ENCODE measurements at regions not wholly inside any gene's neighbourhood (a gene's known extent, or its start where the extent isn't known, plus 50 kb on each side); places are given as distances from the start of the nearest gene placed in this dataset.
"Not testable (repeated sequence)": the region's sequence is repeated elsewhere in the genome, so short reads cannot be mapped to it uniquely, and the experiment has no call there.

GRCh38 chr17:63294776-63295175 is 151.3 kb downstream of the CYB561 start:
- ChIA-PET POLR2A (no interaction called here), CTCF (interaction anchor here (1.5 kb wide), 1 partner anchor 11 kb away, joined by 3 read pairs; no protein-coding TSS in a partner anchor)
- no peak for DNase-seq (ENCODE audit: low read depth, low spot score)
- H3K4me3 ChIP-seq (ENCODE audit: low read depth, low read length), result no peak overlapping the region
- TF ChIP-seq CTCF (IDR thresholded peaks at IDR 0.05; ENCODE audit: insufficient read depth, low read length, missing control alignments), result no peak

DNA sequence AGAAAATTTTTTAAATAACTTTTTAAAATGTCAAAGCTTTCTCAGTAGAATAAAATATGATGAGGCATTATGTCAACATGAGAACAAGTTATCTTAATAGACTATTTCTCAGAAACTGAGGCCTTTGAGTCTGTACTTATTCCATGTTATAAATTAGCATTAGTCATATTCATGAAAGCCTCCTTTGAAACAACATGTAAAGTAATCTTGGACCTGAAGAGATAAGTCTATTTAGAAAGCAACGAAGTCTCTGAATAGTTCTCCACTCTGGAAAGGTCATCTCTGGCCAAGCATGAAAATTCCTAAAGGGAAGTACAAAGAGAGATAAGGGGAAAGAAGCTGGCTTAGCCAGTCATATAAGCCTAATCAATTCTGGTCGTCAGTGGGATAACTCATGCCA is 150.8 kb downstream of the CYB561 start:
- ChIA-PET CTCF (interaction anchor here (1.5 kb wide), 1 partner anchor 10 kb away, joined by 3 read pairs; no protein-coding TSS in a partner anchor), POLR2A (no interaction called here)
- no peak for TF ChIP-seq CTCF (IDR thresholded peaks at IDR 0.05; ENCODE audit: insufficient read depth, low read length, missing control alignments)
- no peak for DNase-seq (ENCODE audit: low read depth, low spot score)
- H3K4me3 ChIP-seq (ENCODE audit: low read depth, low read length), result no peak overlapping the region

DNA sequence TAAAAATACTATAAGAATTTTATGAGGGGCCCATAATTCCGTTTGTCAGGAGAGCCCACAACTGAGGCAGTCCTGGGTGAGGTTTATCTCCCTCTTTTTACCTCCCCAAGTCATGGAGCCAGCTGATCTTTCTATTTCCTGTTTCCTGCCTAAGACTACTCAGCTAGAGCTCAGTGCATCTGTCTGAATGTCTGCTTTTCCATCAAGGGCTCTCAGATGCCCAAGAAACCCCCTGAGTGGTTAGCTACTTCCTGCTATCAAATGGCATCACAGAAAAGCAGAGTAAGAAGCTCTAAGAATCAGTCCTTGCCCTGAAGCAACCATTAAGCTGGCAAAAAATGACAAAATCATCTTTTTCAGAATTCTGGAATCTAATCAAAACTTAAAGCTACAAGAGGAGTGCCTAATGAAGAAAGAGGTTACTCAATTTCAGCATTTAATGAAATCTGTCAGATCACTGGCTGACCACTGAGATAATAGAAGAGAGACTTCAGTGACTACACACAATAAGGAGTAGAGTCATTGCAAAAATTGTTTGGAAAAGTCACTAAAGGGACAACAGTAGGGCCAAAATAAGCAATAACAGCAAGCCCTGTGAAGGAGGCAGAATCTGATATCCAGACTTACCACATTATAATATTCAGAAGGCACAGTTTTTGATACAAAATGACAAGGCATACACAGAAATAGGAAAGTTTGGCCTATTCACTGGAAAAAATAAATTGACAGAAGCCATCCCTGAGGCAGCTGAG is 150.1 kb downstream of the CYB561 start:
- DNase-seq (ENCODE audit: low read depth, low spot score), result no peak
- no peak overlapping the region for H3K4me3 ChIP-seq (ENCODE audit: low read depth, low read length)
- TF ChIP-seq CTCF (IDR thresholded peaks at IDR 0.05; ENCODE audit: insufficient read depth, low read length, missing control alignments), result no peak
- ChIA-PET CTCF (interaction anchor here (0.7 kb wide), 1 partner anchor 10 kb away, joined by 3 read pairs; no protein-coding TSS in a partner anchor), POLR2A (no interaction called here)

- H3K4me3 ChIP-seq (ENCODE audit: low read depth, low read length); POLR2A ChIA-PET; CTCF ChIA-PET; DNase-seq (ENCODE audit: low read depth, low spot score): not testable (repeated sequence)
Measured at GRCh38 chr17:63298916-63299315, 147.2 kb downstream of the CYB561 start.

GRCh38 chr17:63304704-63305261 is 141.3 kb downstream of the CYB561 start:
- TF ChIP-seq CTCF (IDR thresholded peaks at IDR 0.05; ENCODE audit: insufficient read depth, low read length, missing control alignments), result no peak
- no peak overlapping the region for H3K4me3 ChIP-seq (ENCODE audit: low read depth, low read length)
- POLR2A ChIA-PET, result no interaction called here
- DNase-seq (ENCODE audit: low read depth, low spot score), result no peak
- CTCF ChIA-PET, result interaction anchor here (1.5 kb wide), 1 partner anchor 10 kb away, joined by 3 read pairs; no protein-coding TSS in a partner anchor

DNA sequence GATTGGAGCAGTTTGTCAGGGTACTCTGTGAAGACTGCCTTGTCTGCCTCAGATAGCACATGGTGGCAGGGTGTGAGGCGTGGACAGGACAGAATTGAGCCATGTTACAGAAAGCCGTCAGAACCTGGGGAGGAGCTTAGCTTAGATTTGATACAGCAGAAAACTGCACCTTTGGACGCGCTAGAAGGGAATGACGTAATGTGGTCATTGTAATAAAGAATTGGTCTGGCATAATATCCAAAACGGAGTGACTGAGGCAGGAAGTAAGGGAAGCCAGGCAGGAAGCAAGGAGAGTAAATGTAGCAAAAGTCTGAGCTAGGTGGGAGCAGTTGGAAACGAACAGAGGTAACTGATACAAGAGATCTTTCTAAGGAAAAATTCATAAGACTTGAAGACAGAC is 140.2 kb downstream of the CYB561 start:
- ChIA-PET POLR2A (no interaction called here), CTCF (interaction anchor here (1.5 kb wide), 2 partner anchors 11 to 223 kb away, joined by 3 to 4 read pairs; no protein-coding TSS in a partner anchor)
- no peak for DNase-seq (ENCODE audit: low read depth, low spot score)
- no peak overlapping the region for H3K4me3 ChIP-seq (ENCODE audit: low read depth, low read length)
- TF ChIP-seq CTCF (IDR thresholded peaks at IDR 0.05; ENCODE audit: insufficient read depth, low read length, missing control alignments), result no peak

Measured in AG04449 (cell line).